HEK293 (cell line): ENCODE measurements at regions not wholly inside any gene's neighbourhood (a gene's known extent, or its start where the extent isn't known, plus 50 kb on each side); places are given as distances from the start of the nearest gene placed in this dataset.

ENCODE experiments used
- CTCF ChIA-PET: fragments of 350-600 bp; formaldehyde crosslinking; extraction: SDS; loops from one replicate; lab custom pipeline; 2021; ENCODE audit warnings: antibody characterized with exemption; lab: Yijun Ruan, JAX
- POLR2A ChIA-PET: fragments of 300-600 bp; formaldehyde crosslinking; extraction: SDS; loops from one replicate; lab custom pipeline; 2020; ENCODE audit warnings: antibody characterized with exemption, inconsistent platforms; lab: Yijun Ruan, JAX
- H3K27ac ChIP-seq: fragments of 200-500 bp; sonication (Bioruptor generic); 2 replicates; pipeline ENCODE4 v1.5.1; 2014; ENCODE audit warnings: low read depth, low read length, control low read depth, inconsistent platforms; ENCODE audit errors: extremely low read depth
- H3K36me3 ChIP-seq, 2 experiments: fragments of 200-500 bp in 1 of 2; sonication (Bioruptor generic) in 1 of 2; 1 replicate in 1 of 2; 2 replicates in 1 of 2; pipeline ENCODE4 v1.5.1; 2014 to 2017; ENCODE audit warnings: inconsistent platforms in 2 of 2, low read length in 2 of 2; ENCODE audit not compliant: control insufficient read depth in 2 of 2, insufficient read depth in 1 of 2
- H3K4me1 ChIP-seq: fragments of 200-500 bp; sonication (Bioruptor generic); 2 replicates; pipeline ENCODE4 v1.5.1; 2014; ENCODE audit warnings: mild to moderate bottlenecking, low read length, inconsistent platforms; ENCODE audit not compliant: control insufficient read depth, insufficient read depth
- H3K4me3 ChIP-seq: 2 replicates; pipeline ENCODE4 v1.5.1; 2011; ENCODE audit warnings: low read depth, mild to moderate bottlenecking, control low read depth, low read length, moderate library complexity
- H3K9me3 ChIP-seq: fragments of 200-500 bp; sonication (Bioruptor generic); 2 replicates; pipeline ENCODE4 v1.5.1; 2014; ENCODE audit warnings: low read depth, low read length, inconsistent platforms; ENCODE audit not compliant: control insufficient read depth, insufficient read depth
- BCL6B ChIP-seq: fragments of 450-650 bp; formaldehyde crosslinking; IDR thresholded peaks from 2 replicates; pipeline ENCODE4 v1.5.1; 2017; ENCODE audit warnings: missing biosample characterization, missing genetic modification characterization
- HOXD13 ChIP-seq: sonication (generic); formaldehyde crosslinking; IDR thresholded peaks from 2 replicates; pipeline ENCODE4 v1.8.0; 2022; ENCODE audit warnings: missing genetic modification reagents, borderline replicate concordance
- SP2 ChIP-seq: fragments of 450-650 bp; formaldehyde crosslinking; IDR thresholded peaks from 2 replicates; pipeline ENCODE4 v1.5.1; 2016; ENCODE audit warnings: missing biosample characterization, missing genetic modification characterization
- SP3 ChIP-seq: fragments of 450-650 bp; formaldehyde crosslinking; IDR thresholded peaks from 2 replicates; pipeline ENCODE4 v1.5.1; 2016; ENCODE audit warnings: missing biosample characterization, missing genetic modification characterization
- YY1 ChIP-seq: fragments of 450-650 bp; formaldehyde crosslinking; IDR thresholded peaks from 2 replicates; pipeline ENCODE4 v1.5.1; 2018; ENCODE audit warnings: missing biosample characterization, missing genetic modification characterization
- ZBTB11 ChIP-seq: fragments of 450-650 bp; formaldehyde crosslinking; conservative IDR thresholded peaks from 2 replicates; pipeline ENCODE4 v1.5.1; 2016; ENCODE audit warnings: low read depth, missing biosample characterization, missing genetic modification characterization
- ZBTB20 ChIP-seq: fragments of 450-650 bp; formaldehyde crosslinking; IDR thresholded peaks from 2 replicates; pipeline ENCODE4 v1.5.1; 2016; ENCODE audit warnings: missing biosample characterization, missing genetic modification characterization
- ZNF114 ChIP-seq: fragments of 450-650 bp; formaldehyde crosslinking; IDR thresholded peaks from 2 replicates; pipeline ENCODE4 v1.5.0; 2017; ENCODE audit warnings: missing biosample characterization, missing genetic modification characterization
- ZNF174 ChIP-seq: fragments of 450-650 bp; formaldehyde crosslinking; IDR thresholded peaks from 2 replicates; pipeline ENCODE4 v1.5.0; 2017; ENCODE audit warnings: missing biosample characterization, mild to moderate bottlenecking, missing genetic modification characterization
- ZNF211 ChIP-seq: fragments of 450-650 bp; formaldehyde crosslinking; IDR thresholded peaks from 2 replicates; pipeline ENCODE4 v1.5.1; 2016; ENCODE audit warnings: low read depth, missing biosample characterization, missing genetic modification characterization
- ZNF214 ChIP-seq: fragments of 450-650 bp; formaldehyde crosslinking; IDR thresholded peaks from 2 replicates; pipeline ENCODE4 v1.5.1; 2017; ENCODE audit warnings: missing biosample characterization, mild to moderate bottlenecking, missing genetic modification characterization, borderline replicate concordance
- ZNF23 ChIP-seq: fragments of 450-650 bp; formaldehyde crosslinking; IDR thresholded peaks from 2 replicates; pipeline ENCODE4 v1.5.1; 2016; ENCODE audit warnings: missing biosample characterization, missing genetic modification characterization, borderline replicate concordance
- ZNF416 ChIP-seq: fragments of 450-650 bp; formaldehyde crosslinking; IDR thresholded peaks from 2 replicates; pipeline ENCODE4 v1.5.1; 2016; ENCODE audit warnings: missing biosample characterization, missing genetic modification characterization
- ZNF473 ChIP-seq: fragments of 450-650 bp; formaldehyde crosslinking; IDR thresholded peaks from 2 replicates; pipeline ENCODE4 v1.5.1; 2017; ENCODE audit warnings: missing biosample characterization, missing genetic modification characterization
- ZNF521 ChIP-seq: fragments of 450-650 bp; formaldehyde crosslinking; IDR thresholded peaks from 2 replicates; pipeline ENCODE4 v1.5.1; 2017; ENCODE audit warnings: missing biosample characterization, mild to moderate bottlenecking, missing genetic modification characterization
- ZNF548 ChIP-seq: fragments of 450-650 bp; formaldehyde crosslinking; IDR thresholded peaks from 2 replicates; pipeline ENCODE4 v1.5.1; 2016; ENCODE audit warnings: missing biosample characterization, missing genetic modification characterization
- ZNF629 ChIP-seq: fragments of 450-650 bp; formaldehyde crosslinking; IDR thresholded peaks from 2 replicates; pipeline ENCODE4 v1.5.1; 2017; ENCODE audit warnings: missing biosample characterization, missing genetic modification characterization
- ZNF670 ChIP-seq: fragments of 450-650 bp; formaldehyde crosslinking; IDR thresholded peaks from 2 replicates; pipeline ENCODE4 v1.5.1; 2016; ENCODE audit warnings: missing biosample characterization, missing genetic modification characterization, low read depth
- ZNF701 ChIP-seq: fragments of 450-650 bp; formaldehyde crosslinking; IDR thresholded peaks from 2 replicates; pipeline ENCODE4 v1.5.1; 2016; ENCODE audit warnings: missing biosample characterization, missing genetic modification characterization
- ZNF768 ChIP-seq: fragments of 450-650 bp; formaldehyde crosslinking; IDR thresholded peaks from 2 replicates; pipeline ENCODE4 v1.5.1; 2018; ENCODE audit warnings: missing biosample characterization, mild to moderate bottlenecking, missing genetic modification characterization
- ZNF791 ChIP-seq: fragments of 450-650 bp; formaldehyde crosslinking; IDR thresholded peaks from 2 replicates; pipeline ENCODE4 v1.5.1; 2016; ENCODE audit warnings: missing biosample characterization, missing genetic modification characterization
- TF ChIP-seq, protein P1 (sequence below): fragments of 450-650 bp; formaldehyde crosslinking; IDR thresholded peaks from 2 replicates; pipeline ENCODE4 v1.5.1; 2016; ENCODE audit warnings: missing biosample characterization, missing genetic modification characterization
- TF ChIP-seq, protein P2 (sequence below): fragments of 450-650 bp; formaldehyde crosslinking; IDR thresholded peaks from 2 replicates; pipeline ENCODE4 v1.5.1; 2017; ENCODE audit warnings: missing biosample characterization, missing genetic modification characterization
- TF ChIP-seq, protein P3 (sequence below): fragments of 450-650 bp; formaldehyde crosslinking; IDR thresholded peaks from 2 replicates; pipeline ENCODE4; 2016; ENCODE audit warnings: missing biosample characterization, missing genetic modification characterization
- TF ChIP-seq, protein P4 (sequence below): fragments of 450-650 bp; formaldehyde crosslinking; IDR thresholded peaks from 2 replicates; pipeline ENCODE4 v1.5.0; 2017; ENCODE audit warnings: missing biosample characterization, missing genetic modification characterization, borderline replicate concordance

- Histone ChIP-seq H3K4me1 (no peaks in the 10 kb centered on the region), H3K27ac (no peak overlapping the region), H3K9me3 (no peaks in the 10 kb centered on the region), H3K36me3 (no peaks in the 10 kb centered on the region), H3K4me3 (no peak overlapping the region)
- POLR2A ChIA-PET = interaction anchor here (0.7 to 1.2 kb wide), 2 partner anchors 8 to 68 kb away, joined by 3 to 5 read pairs; partner anchors contain the start of gene MBOAT2
- CTCF ChIA-PET = interaction anchor here (1.0 kb wide), 1 partner anchor 17 kb away, joined by 4 read pairs; no protein-coding TSS in a partner anchor
- TF ChIP-seq ZNF548 (no peak), ZNF23 (tag by site-specific recombination) (no peak), ZNF670 (tag by site-specific recombination) (no peak), ZNF701 (tag by site-specific recombination) (no peak), ZNF114 (tag by site-specific recombination) (no peak), ZNF174 (no peak), ZBTB20 (no peak), ZNF791 (no peak), SP3 (tag by site-specific recombination) (no peak), ZNF473 (tag by site-specific recombination) (no peak), ZNF211 (tag by site-specific recombination) (no peak), BCL6B (tag by site-specific recombination) (no peak), ZNF214 (no peak), HOXD13 (no peak), SP2 (tag by site-specific recombination) (no peak), YY1 (tag by site-specific recombination) (no peak), ZNF629 (tag by site-specific recombination) (no peak)
- TF ChIP-seq, protein P1, sequence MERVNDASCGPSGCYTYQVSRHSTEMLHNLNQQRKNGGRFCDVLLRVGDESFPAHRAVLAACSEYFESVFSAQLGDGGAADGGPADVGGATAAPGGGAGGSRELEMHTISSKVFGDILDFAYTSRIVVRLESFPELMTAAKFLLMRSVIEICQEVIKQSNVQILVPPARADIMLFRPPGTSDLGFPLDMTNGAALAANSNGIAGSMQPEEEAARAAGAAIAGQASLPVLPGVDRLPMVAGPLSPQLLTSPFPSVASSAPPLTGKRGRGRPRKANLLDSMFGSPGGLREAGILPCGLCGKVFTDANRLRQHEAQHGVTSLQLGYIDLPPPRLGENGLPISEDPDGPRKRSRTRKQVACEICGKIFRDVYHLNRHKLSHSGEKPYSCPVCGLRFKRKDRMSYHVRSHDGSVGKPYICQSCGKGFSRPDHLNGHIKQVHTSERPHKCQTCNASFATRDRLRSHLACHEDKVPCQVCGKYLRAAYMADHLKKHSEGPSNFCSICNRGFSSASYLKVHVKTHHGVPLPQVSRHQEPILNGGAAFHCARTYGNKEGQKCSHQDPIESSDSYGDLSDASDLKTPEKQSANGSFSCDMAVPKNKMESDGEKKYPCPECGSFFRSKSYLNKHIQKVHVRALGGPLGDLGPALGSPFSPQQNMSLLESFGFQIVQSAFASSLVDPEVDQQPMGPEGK (tag by site-specific recombination) = no peak
- TF ChIP-seq, protein P2, sequence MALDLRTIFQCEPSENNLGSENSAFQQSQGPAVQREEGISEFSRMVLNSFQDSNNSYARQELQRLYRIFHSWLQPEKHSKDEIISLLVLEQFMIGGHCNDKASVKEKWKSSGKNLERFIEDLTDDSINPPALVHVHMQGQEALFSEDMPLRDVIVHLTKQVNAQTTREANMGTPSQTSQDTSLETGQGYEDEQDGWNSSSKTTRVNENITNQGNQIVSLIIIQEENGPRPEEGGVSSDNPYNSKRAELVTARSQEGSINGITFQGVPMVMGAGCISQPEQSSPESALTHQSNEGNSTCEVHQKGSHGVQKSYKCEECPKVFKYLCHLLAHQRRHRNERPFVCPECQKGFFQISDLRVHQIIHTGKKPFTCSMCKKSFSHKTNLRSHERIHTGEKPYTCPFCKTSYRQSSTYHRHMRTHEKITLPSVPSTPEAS = no peak
These were observed 68.2 kb upstream of the MBOAT2 start for GRCh38 chr2:9071584-9072124.

- H3K36me3 ChIP-seq = no peaks in the 10 kb centered on the region
- no peaks in the 10 kb centered on the region for H3K9me3 ChIP-seq
- H3K4me1 ChIP-seq = no peaks in the 10 kb centered on the region
- POLR2A ChIA-PET = interaction anchor here (0.7 to 1.2 kb wide), 2 partner anchors 9 to 68 kb away, joined by 3 to 5 read pairs; partner anchors contain the start of gene MBOAT2
- H3K4me3 ChIP-seq = no peak overlapping the region
- CTCF ChIA-PET = interaction anchor here (1.0 kb wide), 1 partner anchor 17 kb away, joined by 4 read pairs; no protein-coding TSS in a partner anchor
- H3K27ac ChIP-seq = no peak overlapping the region
- TF ChIP-seq ZNF521 (tag by site-specific recombination) (no peak), ZBTB11 (no peak), ZNF768 (tag by site-specific recombination) (no peak), ZNF416 (tag by site-specific recombination) (no peak)
- TF ChIP-seq, protein P3, sequence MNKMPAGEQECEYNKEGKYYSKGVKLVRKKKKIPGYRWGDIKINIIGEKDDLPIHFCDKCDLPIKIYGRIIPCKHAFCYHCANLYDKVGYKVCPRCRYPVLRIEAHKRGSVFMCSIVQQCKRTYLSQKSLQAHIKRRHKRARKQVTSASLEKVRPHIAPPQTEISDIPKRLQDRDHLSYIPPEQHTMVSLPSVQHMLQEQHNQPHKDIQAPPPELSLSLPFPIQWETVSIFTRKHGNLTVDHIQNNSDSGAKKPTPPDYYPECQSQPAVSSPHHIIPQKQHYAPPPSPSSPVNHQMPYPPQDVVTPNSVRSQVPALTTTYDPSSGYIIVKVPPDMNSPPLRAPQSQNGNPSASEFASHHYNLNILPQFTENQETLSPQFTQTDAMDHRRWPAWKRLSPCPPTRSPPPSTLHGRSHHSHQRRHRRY (tag by site-specific recombination) = no peak
- TF ChIP-seq, protein P4, sequence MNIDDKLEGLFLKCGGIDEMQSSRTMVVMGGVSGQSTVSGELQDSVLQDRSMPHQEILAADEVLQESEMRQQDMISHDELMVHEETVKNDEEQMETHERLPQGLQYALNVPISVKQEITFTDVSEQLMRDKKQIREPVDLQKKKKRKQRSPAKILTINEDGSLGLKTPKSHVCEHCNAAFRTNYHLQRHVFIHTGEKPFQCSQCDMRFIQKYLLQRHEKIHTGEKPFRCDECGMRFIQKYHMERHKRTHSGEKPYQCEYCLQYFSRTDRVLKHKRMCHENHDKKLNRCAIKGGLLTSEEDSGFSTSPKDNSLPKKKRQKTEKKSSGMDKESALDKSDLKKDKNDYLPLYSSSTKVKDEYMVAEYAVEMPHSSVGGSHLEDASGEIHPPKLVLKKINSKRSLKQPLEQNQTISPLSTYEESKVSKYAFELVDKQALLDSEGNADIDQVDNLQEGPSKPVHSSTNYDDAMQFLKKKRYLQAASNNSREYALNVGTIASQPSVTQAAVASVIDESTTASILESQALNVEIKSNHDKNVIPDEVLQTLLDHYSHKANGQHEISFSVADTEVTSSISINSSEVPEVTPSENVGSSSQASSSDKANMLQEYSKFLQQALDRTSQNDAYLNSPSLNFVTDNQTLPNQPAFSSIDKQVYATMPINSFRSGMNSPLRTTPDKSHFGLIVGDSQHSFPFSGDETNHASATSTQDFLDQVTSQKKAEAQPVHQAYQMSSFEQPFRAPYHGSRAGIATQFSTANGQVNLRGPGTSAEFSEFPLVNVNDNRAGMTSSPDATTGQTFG (tag by site-specific recombination) = no peak
These were observed 67.5 kb upstream of the MBOAT2 start for GRCh38 chr2:9071032-9071431.
